Endothelial cell of umbilical vein (primary cell): ENCODE measurements at regions not wholly inside any gene's neighbourhood (a gene's known extent, or its start where the extent isn't known, plus 50 kb on each side); places are given as distances from the start of the nearest gene placed in this dataset.

Experiments used
- BruUV-seq: library from RNA; stranded (reverse); fragments of 400-500 nt; replicated peaks from 2 replicates; lab custom pipeline; 2021; lab: Mats Ljungman, UMichigan
- CTCF ChIA-PET: fragments of 300-600, 350-600 bp; sonication (Branson Sonifier 250); formaldehyde crosslinking; loops from one replicate; lab custom pipeline; 2021; ENCODE audit warnings: antibody characterized with exemption, inconsistent platforms; lab: Charles Lee
- POLR2A ChIA-PET: fragments of 300-600, 350-600 bp; sonication (Branson Sonifier 250); formaldehyde crosslinking; loops from one replicate; lab custom pipeline; 2021; ENCODE audit warnings: antibody characterized with exemption, inconsistent platforms; lab: Charles Lee
- DNase-seq: peaks from one replicate; pipeline ENCODE4 v3.0.0-alpha.2; 2011; ENCODE audit warnings: low read depth, low spot score
- FAIRE-seq: peaks from 2 replicates; lab custom pipeline; 2011; peaks lifted over from hg19 to GRCh38; lab: Jason Lieb, UNC
- H2AFZ ChIP-seq: 2 replicates; pipeline ENCODE4 v1.6.0; 2012; ENCODE audit warnings: low read depth, low read length, control low read depth, inconsistent platforms
- H3K27ac ChIP-seq: 2 replicates; pipeline ENCODE4 v1.5.1; 2011; ENCODE audit warnings: low read depth, mild to moderate bottlenecking, control low read depth, low read length, moderate library complexity; ENCODE audit not compliant: insufficient read depth
- H3K27me3 ChIP-seq, 2 experiments: 2 replicates each; pipeline versions ENCODE4 v1.6.0 to v1.6.1; 2011; ENCODE audit warnings: low read length in 2 of 2, mixed read lengths in 1 of 2; ENCODE audit not compliant: control insufficient read depth in 2 of 2, insufficient read depth in 2 of 2
- H3K36me3 ChIP-seq, 2 experiments: 2 replicates in 1 of 2; 3 replicates in 1 of 2; pipeline ENCODE4 v1.5.1; 2011; ENCODE audit warnings: low read length in 2 of 2, mild to moderate bottlenecking in 1 of 2, moderate library complexity in 1 of 2; ENCODE audit not compliant: control insufficient read depth in 2 of 2, insufficient read depth in 2 of 2; ENCODE audit errors: extremely low read depth in 1 of 2
- H3K4me1 ChIP-seq: 3 replicates; pipeline ENCODE4 v1.5.1; 2011; ENCODE audit warnings: mild to moderate bottlenecking, low read length; ENCODE audit not compliant: control insufficient read depth, insufficient read depth; ENCODE audit errors: extremely low read depth
- H3K4me2 ChIP-seq: 2 replicates; pipeline ENCODE4 v1.6.1; 2011; ENCODE audit warnings: low read length, control low read depth, mixed read lengths; ENCODE audit not compliant: insufficient read depth
- H3K4me3 ChIP-seq, 3 experiments: fragments of 200-600 bp in 1 of 3; sonication (generic), shearing (Covaris generic) in 1 of 3; replicated peaks in 1 of 3; 2 replicates each; pipeline ENCODE4 v1.5.1; 2011 to 2016; ENCODE audit warnings: control low read depth in 3 of 3, low read length in 3 of 3, mild to moderate bottlenecking in 2 of 3, inconsistent platforms in 1 of 3, low read depth in 1 of 3, moderate library complexity in 1 of 3; ENCODE audit not compliant: insufficient read depth in 1 of 3
- H3K79me2 ChIP-seq: 2 replicates; pipeline ENCODE4 v1.6.0; 2012; ENCODE audit warnings: low read length, inconsistent platforms; ENCODE audit not compliant: control insufficient read depth, insufficient read depth
- H3K9ac ChIP-seq: replicated peaks from 2 replicates; pipeline ENCODE3; 2011; ENCODE audit warnings: low read length, control low read depth; ENCODE audit not compliant: insufficient read depth; ENCODE audit errors: extremely low read depth
- H3K9me1 ChIP-seq: replicated peaks from 3 replicates; pipeline ENCODE4 v1.6.0; 2011; ENCODE audit warnings: mild to moderate bottlenecking, low read length; ENCODE audit not compliant: control insufficient read depth, insufficient read depth; ENCODE audit errors: extremely low read depth
- H3K9me3 ChIP-seq: replicated peaks from 2 replicates; pipeline ENCODE4 v1.5.1; 2012; ENCODE audit warnings: low read length, inconsistent platforms; ENCODE audit not compliant: control insufficient read depth, insufficient read depth
- H4K20me1 ChIP-seq: replicated peaks from 2 replicates; pipeline ENCODE3; 2011; ENCODE audit warnings: mild to moderate bottlenecking, low read length; ENCODE audit not compliant: control insufficient read depth, insufficient read depth; ENCODE audit errors: extremely low read depth
- CTCF ChIP-seq, 2 donors: IDR thresholded peaks; 1 replicate in 1 of 2; 2 replicates in 1 of 2; pipeline ENCODE4 v1.5.1; 2011; ENCODE audit warnings: low read length in 2 of 2, mild to moderate bottlenecking in 2 of 2, moderate library complexity in 2 of 2, control low read depth in 1 of 2, inconsistent platforms in 1 of 2, low read depth in 1 of 2; ENCODE audit not compliant: insufficient read depth in 1 of 2; ENCODE audit errors: extremely low read depth in 1 of 2
- EZH2 ChIP-seq: IDR thresholded peaks from 2 replicates; pipeline ENCODE4 v1.6.1; 2012; ENCODE audit warnings: borderline replicate concordance, low read depth, mild to moderate bottlenecking, moderate library complexity, low read length, inconsistent platforms; ENCODE audit not compliant: severe bottlenecking
- FOS ChIP-seq: IDR thresholded peaks from 2 replicates; pipeline ENCODE4 v1.6.1; 2011; ENCODE audit warnings: mild to moderate bottlenecking, low read length, moderate library complexity, borderline replicate concordance; ENCODE audit not compliant: insufficient read depth
- GATA2 ChIP-seq: IDR thresholded peaks from 2 replicates; pipeline ENCODE4 v1.7.0; 2011; ENCODE audit warnings: low read depth, mild to moderate bottlenecking, moderate library complexity, mixed read lengths, low read length; ENCODE audit not compliant: insufficient read length, insufficient read depth
- JUN ChIP-seq: IDR thresholded peaks from 2 replicates; pipeline ENCODE4 v1.6.1; 2011; ENCODE audit warnings: borderline replicate concordance, low read depth; ENCODE audit not compliant: insufficient read length, insufficient read depth
- MAX ChIP-seq: IDR thresholded peaks from 2 replicates; pipeline ENCODE4 v1.6.1; 2011; ENCODE audit not compliant: insufficient read depth, insufficient read length
- MYC ChIP-seq: IDR thresholded peaks from one replicate; pipeline ENCODE4 v1.6.1; 2011; ENCODE audit warnings: mild to moderate bottlenecking, low read depth, low read length
- POLR2A ChIP-seq: IDR thresholded peaks from 2 replicates; pipeline ENCODE4 v1.6.1; 2012; ENCODE audit warnings: low read depth, mild to moderate bottlenecking, control low read depth, low read length
- POLR2AphosphoS5 ChIP-seq: IDR thresholded peaks from 2 replicates; pipeline ENCODE4 v1.6.1; 2012; ENCODE audit warnings: low read depth, mild to moderate bottlenecking, control low read depth, low read length, moderate library complexity; ENCODE audit not compliant: insufficient read depth
- dilution Hi-C: fragments of 300-500 bp; cut with MboI; formaldehyde crosslinking; loops from one replicate; pipeline ENCODE4 v1.15.0; 2019; ENCODE audit warnings: low sequenced_read_pairs; ENCODE audit not compliant: extremely low pct_ligation_motif_present
- intact Hi-C: fragments of 100-400 bp; cut with micrococcal nuclease; formaldehyde crosslinking; loops from one replicate; pipeline ENCODE4 v1.10.0; 2022

DNA sequence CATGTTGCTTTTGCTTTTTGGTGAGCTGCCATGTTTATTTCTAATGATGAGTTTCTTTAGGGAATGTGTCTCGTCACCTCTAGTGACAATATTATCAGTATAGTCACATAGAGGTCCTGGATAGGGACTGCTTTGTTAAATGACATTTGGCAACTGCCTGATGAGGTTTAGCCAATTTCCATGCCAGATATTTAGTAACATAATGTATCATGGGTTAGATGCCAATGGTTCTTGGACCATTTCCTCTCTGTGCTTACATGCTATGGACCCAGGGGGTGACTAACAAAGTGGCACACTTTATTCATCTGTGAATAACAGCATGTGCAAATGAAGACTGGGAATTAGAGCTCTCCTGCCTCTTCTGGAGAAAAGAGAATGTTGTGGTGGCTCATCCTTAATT lies 56.2 kb upstream of the RAB27B start:
- POLR2A ChIA-PET: no interaction called here
- H2AFZ ChIP-seq: no peak overlapping the region
- dilution Hi-C loops (no loop called here), intact Hi-C loops (no loop called here)
- FAIRE-seq (no peak), DNase-seq (no peak)
- TF ChIP-seq POLR2AphosphoS5 (no peak), CTCF (IDR thresholded peaks at IDR 0.05; ENCODE audit: extremely low read depth in 1 of 2, insufficient read depth in 1 of 2, low read depth in 1 of 2, low read length in 2 of 2) (no peak), JUN (no peak), GATA2 (no peak), MYC (no peak), EZH2 (no peak), FOS (no peak), MAX (no peak), POLR2A (no peak)
- no peak overlapping the region for H3K4me2 ChIP-seq
- no peak overlapping the region for H3K9ac ChIP-seq
- H3K9me3 ChIP-seq: no peaks in the 10 kb centered on the region
- H3K27ac ChIP-seq: no peak overlapping the region
- CTCF ChIA-PET: no interaction called here
- no peaks in the 10 kb centered on the region for H4K20me1 ChIP-seq
- no peaks in the 10 kb centered on the region for H3K36me3 ChIP-seq
- H3K9me1 ChIP-seq: no peaks in the 10 kb centered on the region
- H3K79me2 ChIP-seq: no peaks in the 10 kb centered on the region
- no peaks in the 10 kb centered on the region for H3K27me3 ChIP-seq
- no TSS peak for BruUV-seq
- no peak overlapping the region for H3K4me3 ChIP-seq
- peaks cover 16% of the 10 kb centered on the region for H3K4me1 ChIP-seq
